ENCODE measurements at regions not wholly inside any gene's neighbourhood (a gene's known extent, or its start where the extent isn't known, plus 50 kb on each side); places are given as distances from the start of the nearest gene placed in this dataset.

DNA sequence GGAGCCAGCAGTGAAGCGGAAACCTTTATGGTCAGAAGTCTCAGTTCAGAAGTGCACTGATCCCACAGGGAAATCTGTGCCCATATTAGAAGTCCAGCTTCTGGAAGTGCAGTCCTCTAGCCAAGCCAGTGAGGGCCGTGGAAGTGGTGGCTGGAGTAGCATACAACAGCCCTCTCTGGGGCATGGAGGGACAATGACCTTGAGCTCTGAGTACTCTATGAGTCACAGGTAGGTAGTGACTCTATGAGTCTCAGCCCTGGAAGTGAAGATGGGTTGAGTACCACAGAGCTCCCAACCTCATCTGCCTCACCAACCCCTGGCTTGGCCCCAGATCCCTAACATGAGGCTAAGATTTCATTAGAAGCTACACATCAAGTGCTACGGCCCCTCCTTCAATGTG, 205.9 kb upstream of the PPP2R3A start:
- Histone ChIP-seq H3K4me3 (replicated peaks in 1 of 3) (no peak overlapping the region), H3K36me3 (no peaks in the 10 kb centered on the region), H3K27me3 (no peaks in the 10 kb centered on the region), H3K4me1 (no peaks in the 10 kb centered on the region), H3K27ac (no peak overlapping the region), H3K9me3 (no peaks in the 10 kb centered on the region)
- no peak for DNase-seq
- WGBS, 2 donors, result 91 to 94% methylated on average over 2 to 3 of the region's 3 CpGs
- TF ChIP-seq POLR2A (IDR thresholded peaks at IDR 0.05), result no peak
- TF ChIP-seq, protein P1, sequence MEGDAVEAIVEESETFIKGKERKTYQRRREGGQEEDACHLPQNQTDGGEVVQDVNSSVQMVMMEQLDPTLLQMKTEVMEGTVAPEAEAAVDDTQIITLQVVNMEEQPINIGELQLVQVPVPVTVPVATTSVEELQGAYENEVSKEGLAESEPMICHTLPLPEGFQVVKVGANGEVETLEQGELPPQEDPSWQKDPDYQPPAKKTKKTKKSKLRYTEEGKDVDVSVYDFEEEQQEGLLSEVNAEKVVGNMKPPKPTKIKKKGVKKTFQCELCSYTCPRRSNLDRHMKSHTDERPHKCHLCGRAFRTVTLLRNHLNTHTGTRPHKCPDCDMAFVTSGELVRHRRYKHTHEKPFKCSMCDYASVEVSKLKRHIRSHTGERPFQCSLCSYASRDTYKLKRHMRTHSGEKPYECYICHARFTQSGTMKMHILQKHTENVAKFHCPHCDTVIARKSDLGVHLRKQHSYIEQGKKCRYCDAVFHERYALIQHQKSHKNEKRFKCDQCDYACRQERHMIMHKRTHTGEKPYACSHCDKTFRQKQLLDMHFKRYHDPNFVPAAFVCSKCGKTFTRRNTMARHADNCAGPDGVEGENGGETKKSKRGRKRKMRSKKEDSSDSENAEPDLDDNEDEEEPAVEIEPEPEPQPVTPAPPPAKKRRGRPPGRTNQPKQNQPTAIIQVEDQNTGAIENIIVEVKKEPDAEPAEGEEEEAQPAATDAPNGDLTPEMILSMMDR (IDR thresholded peaks at IDR 0.05), result no peak
- intact Hi-C loops (cut with DNase I), result no loop called here

- Histone ChIP-seq H3K36me3 (no peaks in the 10 kb centered on the region), H3K9me3 (no peaks in the 10 kb centered on the region), H3K4me1 (no peaks in the 10 kb centered on the region), H3K27ac (no peak overlapping the region), H3K4me3 (replicated peaks in 1 of 3) (no peak overlapping the region), H3K27me3 (no peaks in the 10 kb centered on the region)
- WGBS, 2 donors, result 81 to 83% methylated on average over 3 of the region's 3 CpGs
- no peak for DNase-seq
- intact Hi-C loops (cut with DNase I), result no loop called here
- TF ChIP-seq POLR2A (IDR thresholded peaks at IDR 0.05), result no peak
- TF ChIP-seq, protein P1 (IDR thresholded peaks at IDR 0.05), result no peak
These were observed 204.9 kb upstream of the PPP2R3A start for GRCh38 chr3:135760581-135760980.

- DNase-seq, result no peak
- H3K36me3 ChIP-seq, result no peaks in the 10 kb centered on the region
- no peak overlapping the region for H3K4me3 ChIP-seq (replicated peaks in 1 of 3)
- H3K4me1 ChIP-seq, result no peaks in the 10 kb centered on the region
- no peak overlapping the region for H3K27ac ChIP-seq
- H3K9me3 ChIP-seq, result no peaks in the 10 kb centered on the region
- intact Hi-C loops (cut with DNase I), result no loop called here
- WGBS, 2 donors, result 50 to 57% methylated on average over 4 of the region's 4 CpGs
- no peaks in the 10 kb centered on the region for H3K27me3 ChIP-seq
- TF ChIP-seq, protein P1 (IDR thresholded peaks at IDR 0.05), result peak in 2 of 6 experiments; percentile 20 to 21
- TF ChIP-seq POLR2A (IDR thresholded peaks at IDR 0.05), result no peak
These were observed 203.2 kb upstream of the PPP2R3A start for GRCh38 chr3:135762188-135762856.

DNA sequence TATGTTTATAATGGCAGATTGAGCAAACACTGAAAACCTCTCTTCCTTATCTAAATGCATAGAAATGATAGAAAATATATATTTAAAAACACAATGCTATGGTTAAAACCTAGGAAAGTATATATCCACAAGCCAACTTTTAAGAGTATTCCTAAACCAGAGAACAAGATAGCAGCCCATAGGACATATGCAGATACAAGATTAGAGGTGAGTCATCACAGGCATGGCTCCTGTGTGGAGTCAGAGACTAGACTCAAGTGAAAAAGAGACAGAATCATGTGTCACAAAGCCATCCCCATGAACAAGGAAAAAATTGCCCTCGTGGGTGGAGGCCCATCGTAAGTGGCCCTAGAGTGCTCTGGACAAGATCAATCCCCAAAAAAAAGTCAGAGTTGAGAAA, 199.4 kb upstream of the PPP2R3A start:
- TF ChIP-seq POLR2A (IDR thresholded peaks at IDR 0.05), result no peak
- intact Hi-C loops (cut with DNase I), result no loop called here
- no peak for DNase-seq
- H3K27me3 ChIP-seq, result no peaks in the 10 kb centered on the region
- no peaks in the 10 kb centered on the region for H3K9me3 ChIP-seq
- H3K36me3 ChIP-seq, result no peaks in the 10 kb centered on the region
- no peaks in the 10 kb centered on the region for H3K4me1 ChIP-seq
- 71 to 87% methylated on average over 2 of the region's 2 CpGs for WGBS, 2 donors
- no peak overlapping the region for H3K27ac ChIP-seq
- H3K4me3 ChIP-seq (replicated peaks in 1 of 3), result no peak overlapping the region

DNA sequence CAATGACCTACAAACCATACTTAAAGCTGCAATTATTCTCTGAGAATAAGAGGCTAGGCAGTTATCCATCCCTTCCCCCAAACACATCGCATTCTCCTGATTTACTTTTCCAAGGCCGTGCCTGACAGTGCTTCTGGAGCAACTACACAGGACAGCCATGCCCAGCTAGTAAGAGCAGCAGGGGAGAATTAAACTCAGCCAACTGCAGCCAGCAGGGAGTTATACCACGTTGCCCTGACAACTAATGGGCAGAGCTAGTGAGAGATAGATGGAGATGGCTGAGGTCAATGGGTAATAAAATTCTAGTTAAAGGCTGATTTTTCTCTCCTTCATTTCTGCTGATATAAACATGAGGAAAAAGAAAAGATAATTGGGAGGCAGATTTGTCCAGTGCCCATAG, 193.8 kb upstream of the PPP2R3A start:
- Histone ChIP-seq H3K27ac (no peak overlapping the region), H3K4me1 (no peaks in the 10 kb centered on the region), H3K4me3 (replicated peaks in 1 of 3) (no peak overlapping the region), H3K9me3 (no peaks in the 10 kb centered on the region), H3K36me3 (no peaks in the 10 kb centered on the region), H3K27me3 (no peaks in the 10 kb centered on the region)
- intact Hi-C loops (cut with DNase I), result no loop called here
- DNase-seq, result no peak
- TF ChIP-seq, protein P1 (IDR thresholded peaks at IDR 0.05), result no peak
- TF ChIP-seq POLR2A (IDR thresholded peaks at IDR 0.05), result no peak
- WGBS, 2 donors, result 66 to 69% methylated on average over 3 of the region's 3 CpGs
